HG03378 (cell line): ENCODE measurements at regions not wholly inside any gene's neighbourhood (a gene's known extent, or its start where the extent isn't known, plus 50 kb on each side); places are given as distances from the start of the nearest gene placed in this dataset.

Experiments
- ATAC-seq: cut with Tn5 transposase; IDR thresholded peaks from one replicate; pipeline ENCODE4 v1.9.1; 2021; ENCODE audit warnings: mild to moderate bottlenecking, moderate library complexity; ENCODE audit not compliant: unreplicated experiment

- ATAC-seq = no peak
Observed at GRCh38 chr2:38174131-38174530, 98.2 kb upstream of the CYP1B1 start.

GRCh38 chr2:38173683-38174082, 97.7 kb upstream of the CYP1B1 start:
- ATAC-seq = no peak

GRCh38 chr2:38171208-38171855, 95.4 kb upstream of the CYP1B1 start:
- ATAC-seq = no peak

- no peak for ATAC-seq
Observed at GRCh38 chr2:38170733-38171132, 94.8 kb upstream of the CYP1B1 start.

GRCh38 chr2:38170067-38170466, 94.1 kb upstream of the CYP1B1 start:
- no peak for ATAC-seq

GRCh38 chr2:38168710-38169480, 92.9 kb upstream of the CYP1B1 start:
- no peak for ATAC-seq

GRCh38 chr2:38167968-38168350, 92.0 kb upstream of the CYP1B1 start:
- no peak for ATAC-seq

GRCh38 chr2:38165698-38166097, 89.7 kb upstream of the CYP1B1 start:
- no peak for ATAC-seq

- ATAC-seq = peak; percentile 88
Observed at GRCh38 chr2:38164881-38165280, 88.9 kb upstream of the CYP1B1 start.

GRCh38 chr2:38163579-38163978, 87.6 kb upstream of the CYP1B1 start:
- ATAC-seq = no peak

- ATAC-seq = no peak
Observed at GRCh38 chr2:38163006-38163405, 87.1 kb upstream of the CYP1B1 start.

- ATAC-seq = no peak
Observed at GRCh38 chr2:38160516-38160915, 84.6 kb upstream of the CYP1B1 start.

GRCh38 chr2:38159597-38159996, 83.6 kb upstream of the CYP1B1 start:
- ATAC-seq = no peak

GRCh38 chr2:38159191-38159590, 83.2 kb upstream of the CYP1B1 start:
- ATAC-seq = no peak

GRCh38 chr2:38158378-38159118, 82.6 kb upstream of the CYP1B1 start:
- no peak for ATAC-seq

- no peak for ATAC-seq
Observed at GRCh38 chr2:38156436-38156835, 80.5 kb upstream of the CYP1B1 start.

GRCh38 chr2:38155015-38155414, 79.1 kb upstream of the CYP1B1 start:
- ATAC-seq = no peak

- ATAC-seq = no peak
Observed at GRCh38 chr2:38154395-38154794, 78.4 kb upstream of the CYP1B1 start.

- ATAC-seq = no peak
Observed at GRCh38 chr2:38153476-38154135, 77.7 kb upstream of the CYP1B1 start.

GRCh38 chr2:38152913-38153312, 77.0 kb upstream of the CYP1B1 start:
- no peak for ATAC-seq

- ATAC-seq = no peak
Observed at GRCh38 chr2:38152035-38152434, 76.1 kb upstream of the CYP1B1 start.
